ENCODE measurements at regions not wholly inside any gene's neighbourhood (a gene's known extent, or its start where the extent isn't known, plus 50 kb on each side); places are given as distances from the start of the nearest gene placed in this dataset.

GRCh38 chr6:156630613-156631302, 146.4 kb upstream of the ARID1B start:
- H3K4me3 Mint-ChIP-seq, result no peak overlapping the region
- H3K27ac Mint-ChIP-seq, result no peak overlapping the region
- H3K27me3 Mint-ChIP-seq (ENCODE audit: low read depth), result no peaks in the 10 kb centered on the region
- no peaks in the 10 kb centered on the region for H3K9me3 Mint-ChIP-seq
- H3K36me3 Mint-ChIP-seq (ENCODE audit: low read depth), result no peaks in the 10 kb centered on the region
- H3K4me1 Mint-ChIP-seq, result peaks cover 14% of the 10 kb centered on the region
- TF ChIP-seq CTCF (IDR thresholded peaks at IDR 0.05; ENCODE audit: unreplicated experiment in 3 of 3), result no peak

- TF ChIP-seq CTCF (IDR thresholded peaks at IDR 0.05; ENCODE audit: unreplicated experiment in 3 of 3), result no peak
- Mint-ChIP-seq H3K4me1 (no peaks in the 10 kb centered on the region), H3K36me3 (ENCODE audit: low read depth) (no peaks in the 10 kb centered on the region), H3K27me3 (ENCODE audit: low read depth) (no peaks in the 10 kb centered on the region), H3K9me3 (no peaks in the 10 kb centered on the region), H3K27ac (no peak overlapping the region), H3K4me3 (no peak overlapping the region)
Observed at GRCh38 chr6:156628805-156629204, 148.4 kb upstream of the ARID1B start.

GRCh38 chr6:156627524-156627923, 149.7 kb upstream of the ARID1B start:
- Mint-ChIP-seq H3K27ac (no peak overlapping the region), H3K36me3 (ENCODE audit: low read depth) (no peaks in the 10 kb centered on the region), H3K4me3 (no peak overlapping the region), H3K4me1 (peaks cover 6% of the 10 kb centered on the region), H3K9me3 (no peaks in the 10 kb centered on the region), H3K27me3 (ENCODE audit: low read depth) (no peaks in the 10 kb centered on the region)
- no peak for TF ChIP-seq CTCF (IDR thresholded peaks at IDR 0.05; ENCODE audit: unreplicated experiment in 3 of 3)

- TF ChIP-seq CTCF (IDR thresholded peaks at IDR 0.05; ENCODE audit: unreplicated experiment in 3 of 3), result no peak
- Mint-ChIP-seq H3K9me3 (no peaks in the 10 kb centered on the region), H3K4me3 (no peak overlapping the region), H3K36me3 (ENCODE audit: low read depth) (no peaks in the 10 kb centered on the region), H3K27ac (no peak overlapping the region), H3K4me1 (peaks cover 32% of the 10 kb centered on the region), H3K27me3 (ENCODE audit: low read depth) (no peaks in the 10 kb centered on the region)
Observed at GRCh38 chr6:156622185-156622584, 155.0 kb upstream of the ARID1B start.

GRCh38 chr6:156620331-156620730, 156.8 kb upstream of the ARID1B start:
- no peaks in the 10 kb centered on the region for H3K27me3 Mint-ChIP-seq (ENCODE audit: low read depth)

More at GRCh38 chr6:156620331-156620730, 156.8 kb upstream of the ARID1B start:
- Mint-ChIP-seq H3K27ac (no peak overlapping the region), H3K4me3 (no peak overlapping the region), H3K36me3 (ENCODE audit: low read depth) (no peaks in the 10 kb centered on the region), H3K9me3 (no peaks in the 10 kb centered on the region), H3K4me1 (peaks cover 42% of the 10 kb centered on the region)
- no peak for TF ChIP-seq CTCF (IDR thresholded peaks at IDR 0.05; ENCODE audit: unreplicated experiment in 3 of 3)
